Right atrium auricular region (tissue), 2 donors: ENCODE measurements at regions not wholly inside any gene's neighbourhood (a gene's known extent, or its start where the extent isn't known, plus 50 kb on each side); places are given as distances from the start of the nearest gene placed in this dataset.
"Not testable (repeated sequence)": the region's sequence is repeated elsewhere in the genome, so short reads cannot be mapped to it uniquely, and the experiment has no call there.

ENCODE experiments used
- DNase-seq: peaks from one replicate; pipeline ENCODE4 v3.0.0-alpha.2; 2019; ENCODE audit warnings: low spot score
- H3K27ac ChIP-seq, 2 donors: fragments of 200-600 bp; sonication (generic); 1 replicate in 1 of 2; 2 replicates in 1 of 2; pipeline ENCODE4 v1.5.1; 2016 to 2019
- H3K27me3 ChIP-seq, 2 donors: fragments of 200-600 bp; sonication (generic); one replicate each; pipeline versions ENCODE4 v1.5.1 to v1.6.0; 2017 to 2019
- H3K36me3 ChIP-seq: fragments of 200-600 bp; sonication (generic); one replicate; pipeline ENCODE4 v1.5.1; 2016
- H3K4me1 ChIP-seq, 2 donors: fragments of 200-600 bp; sonication (generic); one replicate each; pipeline versions ENCODE4 v1.5.1 to v1.6.0; 2017 to 2019
- H3K4me3 ChIP-seq, 2 donors: fragments of 200-600 bp; sonication (generic); 1 replicate in 1 of 2; 2 replicates in 1 of 2; pipeline ENCODE4 v1.5.1; 2017 to 2019; ENCODE audit warnings: mild to moderate bottlenecking in 1 of 2, moderate library complexity in 1 of 2
- H3K9me3 ChIP-seq, 2 donors: fragments of 200-600 bp; sonication (generic); one replicate each; pipeline ENCODE4 v1.5.1; 2019
- TF ChIP-seq, protein P1 (sequence below), 2 donors: fragments of 200-600 bp; sonication (generic); IDR thresholded peaks; one replicate each; pipeline ENCODE4 v1.5.1; 2019; ENCODE audit warnings: antibody characterized with exemption in 2 of 2

DNA sequence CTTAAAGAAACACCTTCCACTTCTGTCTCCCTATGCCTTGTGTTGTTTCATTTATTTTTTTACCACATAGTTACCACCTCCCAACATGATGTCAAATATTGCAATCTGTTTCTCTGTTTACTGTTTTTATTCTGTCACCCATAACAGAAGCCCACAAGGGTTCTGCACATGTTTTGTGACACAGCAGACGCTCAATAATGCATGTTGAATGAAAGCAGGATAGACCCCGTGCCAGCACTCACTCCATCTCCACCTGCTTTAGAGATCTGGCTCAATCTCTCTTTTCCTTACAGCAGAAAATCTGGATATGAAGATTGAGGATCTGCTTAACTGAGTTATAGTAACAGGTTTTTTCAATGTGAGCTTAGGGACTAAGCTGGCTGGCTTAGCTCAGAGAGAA is 116.8 kb upstream of the NUDT10 start:
- no peak for DNase-seq
- no peak overlapping the region for H3K27ac ChIP-seq
- TF ChIP-seq, protein P1, sequence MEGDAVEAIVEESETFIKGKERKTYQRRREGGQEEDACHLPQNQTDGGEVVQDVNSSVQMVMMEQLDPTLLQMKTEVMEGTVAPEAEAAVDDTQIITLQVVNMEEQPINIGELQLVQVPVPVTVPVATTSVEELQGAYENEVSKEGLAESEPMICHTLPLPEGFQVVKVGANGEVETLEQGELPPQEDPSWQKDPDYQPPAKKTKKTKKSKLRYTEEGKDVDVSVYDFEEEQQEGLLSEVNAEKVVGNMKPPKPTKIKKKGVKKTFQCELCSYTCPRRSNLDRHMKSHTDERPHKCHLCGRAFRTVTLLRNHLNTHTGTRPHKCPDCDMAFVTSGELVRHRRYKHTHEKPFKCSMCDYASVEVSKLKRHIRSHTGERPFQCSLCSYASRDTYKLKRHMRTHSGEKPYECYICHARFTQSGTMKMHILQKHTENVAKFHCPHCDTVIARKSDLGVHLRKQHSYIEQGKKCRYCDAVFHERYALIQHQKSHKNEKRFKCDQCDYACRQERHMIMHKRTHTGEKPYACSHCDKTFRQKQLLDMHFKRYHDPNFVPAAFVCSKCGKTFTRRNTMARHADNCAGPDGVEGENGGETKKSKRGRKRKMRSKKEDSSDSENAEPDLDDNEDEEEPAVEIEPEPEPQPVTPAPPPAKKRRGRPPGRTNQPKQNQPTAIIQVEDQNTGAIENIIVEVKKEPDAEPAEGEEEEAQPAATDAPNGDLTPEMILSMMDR (IDR thresholded peaks at IDR 0.05): no peak

DNA sequence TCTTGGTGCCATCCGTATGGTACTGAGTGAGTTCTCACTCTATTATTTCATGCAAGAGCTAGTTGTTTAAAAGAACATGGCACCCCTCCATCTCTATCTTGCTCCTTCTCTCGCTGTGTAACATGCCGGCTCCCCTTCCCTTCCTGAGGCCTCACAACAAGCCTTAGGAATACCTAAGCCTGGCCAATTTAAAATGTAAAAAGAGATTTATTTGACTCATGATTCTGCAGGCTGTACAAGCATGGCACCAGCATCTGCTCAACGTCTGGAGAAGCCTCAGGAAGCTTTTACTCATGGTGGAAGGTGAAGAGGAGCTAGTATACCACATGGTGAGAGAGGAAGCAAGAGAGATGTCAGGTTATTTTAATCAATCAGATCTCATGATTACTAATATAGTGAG is 90.4 kb upstream of the NUDT10 start:
- TF ChIP-seq, protein P1 (IDR thresholded peaks at IDR 0.05): no peak
- no peak overlapping the region for H3K4me3 ChIP-seq
- no peaks in the 10 kb centered on the region for H3K4me1 ChIP-seq
- H3K9me3 ChIP-seq: peaks cover 3 to 23% of the 10 kb centered on the region in 2 donors
- H3K36me3 ChIP-seq: no peaks in the 10 kb centered on the region
- H3K27ac ChIP-seq: no peak overlapping the region
- no peak for DNase-seq
- H3K27me3 ChIP-seq: no peaks in the 10 kb centered on the region

More for the DNA sequence above, 116.8 kb upstream of the NUDT10 start:
- no peaks in the 10 kb centered on the region for H3K4me1 ChIP-seq
- no peaks in the 10 kb centered on the region for H3K36me3 ChIP-seq
- H3K9me3 ChIP-seq: no peaks in the 10 kb centered on the region
- H3K4me3 ChIP-seq: no peak overlapping the region
- H3K27me3 ChIP-seq: no peaks in the 10 kb centered on the region

DNA sequence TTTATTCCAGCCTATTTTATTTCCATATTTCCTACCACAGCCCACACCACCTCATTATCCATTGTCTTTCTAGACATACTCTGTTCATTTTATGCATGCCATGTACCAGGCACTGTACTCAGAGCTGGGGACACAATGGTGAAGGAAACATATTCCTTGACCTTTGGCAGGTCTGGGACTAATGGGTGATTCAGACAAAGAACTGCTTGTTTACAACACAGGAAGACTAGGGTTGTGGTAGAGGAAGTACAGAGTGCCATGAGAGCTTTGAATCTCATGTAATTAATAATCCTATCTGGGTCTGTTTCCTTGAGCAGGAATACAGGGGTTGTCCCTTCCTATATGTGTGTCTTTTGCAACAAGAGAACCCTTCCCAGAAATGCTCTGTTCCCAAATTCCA is 75.1 kb upstream of the NUDT10 start:
- Histone ChIP-seq H3K27ac (no peak overlapping the region), H3K27me3 (no peaks in the 10 kb centered on the region), H3K9me3 (no peaks in the 10 kb centered on the region), H3K36me3 (no peaks in the 10 kb centered on the region), H3K4me1 (no peaks in the 10 kb centered on the region), H3K4me3 (no peak overlapping the region)
- no peak for DNase-seq
- TF ChIP-seq, protein P1 (IDR thresholded peaks at IDR 0.05): no peak

DNA sequence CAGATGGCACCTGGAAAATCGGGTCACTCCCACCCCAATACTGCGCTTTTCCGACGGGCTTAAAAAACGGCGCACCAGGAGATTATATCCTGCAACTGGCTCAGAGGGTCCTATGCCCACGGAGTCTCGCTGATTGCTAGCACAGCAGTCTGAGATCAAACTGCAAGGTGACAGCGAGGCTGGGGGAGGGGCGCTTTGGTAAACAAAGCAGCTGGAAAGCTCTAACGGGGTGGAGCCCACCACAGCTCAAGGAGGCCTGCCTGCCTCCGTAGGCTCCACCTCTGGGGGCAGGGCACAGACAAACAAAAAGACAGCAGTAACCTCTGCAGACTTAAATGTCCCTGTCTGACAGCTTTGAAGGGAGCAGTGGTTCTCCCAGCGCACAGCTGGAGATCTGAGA is 70.4 kb upstream of the NUDT10 start:
- not testable (repeated sequence) for H3K36me3 ChIP-seq, H3K27me3 ChIP-seq, H3K4me3 ChIP-seq, H3K4me1 ChIP-seq, H3K27ac ChIP-seq, H3K9me3 ChIP-seq, DNase-seq

DNA sequence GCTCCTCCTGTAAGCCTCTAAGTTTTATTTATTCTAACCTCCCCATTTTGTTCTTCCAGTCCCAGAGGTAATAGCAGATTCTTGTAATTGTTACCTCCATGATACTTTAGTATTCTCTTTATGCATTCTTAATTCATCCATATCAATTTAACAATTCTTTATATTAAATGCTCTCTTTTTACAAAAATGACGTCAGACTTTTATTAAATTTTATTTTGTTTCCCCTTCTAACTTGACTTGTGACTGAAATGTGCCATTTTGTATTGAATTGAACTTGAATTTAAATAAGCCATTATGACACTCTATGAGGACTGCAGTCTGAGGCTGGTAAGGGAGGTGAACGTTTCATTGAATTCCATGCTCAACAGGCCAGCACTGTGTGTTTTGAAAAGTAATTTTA is 60.0 kb upstream of the NUDT10 start:
- Histone ChIP-seq H3K4me3 (no peak overlapping the region), H3K27me3 (no peaks in the 10 kb centered on the region), H3K27ac (no peak overlapping the region), H3K9me3 (no peaks in the 10 kb centered on the region), H3K4me1 (no peaks in the 10 kb centered on the region), H3K36me3 (no peaks in the 10 kb centered on the region)
- DNase-seq: no peak
- TF ChIP-seq, protein P1 (IDR thresholded peaks at IDR 0.05): no peak

DNA sequence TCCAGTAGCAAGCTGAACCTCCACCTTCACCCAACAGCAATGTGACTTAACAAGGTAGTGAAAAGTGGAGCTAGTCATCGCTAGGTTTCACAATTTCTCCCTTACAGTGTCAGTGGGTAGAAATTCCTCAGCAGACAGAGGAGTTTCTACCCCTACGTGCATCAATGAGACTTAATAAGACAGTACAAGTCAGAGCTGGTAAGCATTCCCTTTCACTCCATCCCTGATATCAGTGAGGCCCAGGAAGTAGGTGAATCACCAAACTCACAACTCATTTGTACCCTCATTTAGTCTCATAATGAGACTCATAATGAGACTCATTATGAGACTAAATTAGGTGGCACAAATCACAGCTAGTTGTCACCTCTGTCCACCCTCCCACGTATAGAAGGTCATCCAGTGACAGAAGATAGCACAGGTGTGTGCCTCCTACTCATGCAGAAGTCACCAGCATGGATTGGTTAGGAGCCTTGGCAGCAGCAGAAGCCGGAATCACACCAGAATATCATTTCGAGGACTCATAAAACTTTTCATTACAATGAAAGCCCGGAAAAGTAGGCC is 50.8 kb upstream of the NUDT10 start:
- Histone ChIP-seq H3K36me3 (no peaks in the 10 kb centered on the region), H3K27ac (no peak overlapping the region), H3K9me3 (no peaks in the 10 kb centered on the region), H3K4me3 (no peak overlapping the region), H3K4me1 (no peaks in the 10 kb centered on the region), H3K27me3 (no peaks in the 10 kb centered on the region)
- TF ChIP-seq, protein P1 (IDR thresholded peaks at IDR 0.05): no peak
- no peak for DNase-seq
